ENCODE measurements at regions not wholly inside any gene's neighbourhood (a gene's known extent, or its start where the extent isn't known, plus 50 kb on each side); places are given as distances from the start of the nearest gene placed in this dataset.

DNA sequence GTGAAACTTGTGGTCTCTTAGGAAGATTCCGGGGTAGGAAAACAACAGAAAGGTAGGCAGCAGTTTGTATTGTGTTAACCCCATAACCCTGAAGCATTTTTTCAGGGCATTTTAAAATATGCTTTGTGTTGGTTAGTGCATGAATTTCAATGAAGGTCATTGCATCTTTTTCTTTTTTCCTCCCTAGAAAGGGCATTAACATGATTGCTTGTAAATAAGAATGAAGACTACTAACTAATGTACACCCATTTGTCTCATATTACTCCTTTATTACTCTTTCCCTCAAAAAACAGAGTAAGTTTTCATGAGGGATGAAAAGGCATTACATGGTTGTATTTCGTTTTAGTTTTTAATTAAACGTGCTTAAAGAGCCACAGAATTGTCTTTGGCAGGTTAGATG lies 141.4 kb downstream of the OGFRL1 start:
- DNase-seq (ENCODE audit: low spot score), result no peak

DNA sequence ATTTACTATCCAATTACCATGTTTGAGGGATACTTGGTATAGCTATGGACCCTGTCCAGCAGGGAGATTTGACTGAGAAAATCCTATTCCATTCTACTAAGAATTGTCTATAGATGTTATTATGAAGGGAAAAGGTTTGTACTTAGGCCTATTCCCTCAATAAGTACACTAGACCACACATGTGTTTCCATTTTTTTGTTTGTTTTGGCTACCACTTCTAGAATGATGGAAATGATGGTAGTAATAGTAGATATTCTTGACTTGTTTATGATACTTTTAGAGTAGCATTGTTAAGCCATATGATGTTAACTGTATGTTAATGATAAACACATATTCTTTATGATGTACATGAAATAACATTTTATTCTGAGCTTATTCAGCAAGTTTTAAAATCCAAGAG lies 144.8 kb downstream of the OGFRL1 start:
- no peak for DNase-seq (ENCODE audit: low spot score)

DNA sequence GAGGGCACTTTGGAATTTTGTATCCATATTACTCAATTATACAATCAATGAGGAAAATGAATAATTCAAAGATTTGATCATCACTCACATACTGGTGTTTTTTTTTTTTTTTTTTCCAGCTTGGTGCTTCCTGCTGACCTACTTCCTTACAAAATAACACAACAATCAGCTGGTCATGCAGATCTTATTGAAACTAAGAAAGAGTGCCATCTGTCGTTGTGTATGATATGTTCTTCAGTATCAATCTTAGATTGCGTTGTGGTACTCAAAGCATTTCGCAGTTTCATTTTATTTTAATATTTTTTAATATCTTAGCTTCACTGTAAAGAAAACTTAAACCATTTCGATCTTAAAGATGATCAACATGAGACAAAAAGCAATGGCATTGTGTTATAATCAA lies 155.6 kb downstream of the OGFRL1 start:
- no peak for DNase-seq (ENCODE audit: low spot score)

DNA sequence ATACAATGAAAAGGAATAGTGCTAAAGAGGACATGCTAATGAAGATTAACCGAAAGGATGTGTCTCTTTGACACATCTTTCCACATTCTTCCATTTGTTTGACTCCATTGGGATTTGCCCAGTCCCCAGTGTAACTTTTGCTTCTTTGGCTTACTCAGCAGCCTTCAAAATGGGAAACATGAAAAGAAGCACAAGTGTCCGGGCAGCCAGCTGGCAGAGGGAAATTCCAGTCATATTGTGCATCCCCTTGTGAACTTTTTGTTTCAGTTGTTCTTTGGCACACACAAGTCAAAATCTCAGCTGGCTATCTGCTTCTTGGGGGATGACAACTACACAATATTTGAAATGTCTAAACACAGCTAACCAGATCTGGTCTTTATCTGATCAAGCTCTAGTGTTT lies 157.4 kb downstream of the OGFRL1 start:
- DNase-seq (ENCODE audit: low spot score), result no peak

DNA sequence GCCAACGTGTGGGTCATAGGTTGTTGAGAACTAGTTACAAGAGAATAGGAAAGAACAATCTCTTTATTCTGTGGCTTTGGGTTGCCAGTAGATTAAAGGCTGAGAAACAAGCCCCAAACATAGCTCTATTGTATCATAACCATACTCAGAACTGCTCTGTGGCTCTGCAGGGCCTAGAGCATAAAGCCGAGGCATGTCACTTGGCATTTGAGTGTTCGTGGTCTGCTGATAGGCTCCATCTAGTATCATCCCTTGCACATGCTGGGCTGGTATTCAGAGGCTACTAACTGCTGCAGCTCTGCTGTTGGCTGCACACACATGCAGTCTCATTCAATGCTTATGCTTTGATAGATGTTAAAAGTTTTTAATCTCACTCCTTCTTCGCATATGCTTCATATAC lies 157.9 kb downstream of the OGFRL1 start:
- no peak for DNase-seq (ENCODE audit: low spot score)

DNA sequence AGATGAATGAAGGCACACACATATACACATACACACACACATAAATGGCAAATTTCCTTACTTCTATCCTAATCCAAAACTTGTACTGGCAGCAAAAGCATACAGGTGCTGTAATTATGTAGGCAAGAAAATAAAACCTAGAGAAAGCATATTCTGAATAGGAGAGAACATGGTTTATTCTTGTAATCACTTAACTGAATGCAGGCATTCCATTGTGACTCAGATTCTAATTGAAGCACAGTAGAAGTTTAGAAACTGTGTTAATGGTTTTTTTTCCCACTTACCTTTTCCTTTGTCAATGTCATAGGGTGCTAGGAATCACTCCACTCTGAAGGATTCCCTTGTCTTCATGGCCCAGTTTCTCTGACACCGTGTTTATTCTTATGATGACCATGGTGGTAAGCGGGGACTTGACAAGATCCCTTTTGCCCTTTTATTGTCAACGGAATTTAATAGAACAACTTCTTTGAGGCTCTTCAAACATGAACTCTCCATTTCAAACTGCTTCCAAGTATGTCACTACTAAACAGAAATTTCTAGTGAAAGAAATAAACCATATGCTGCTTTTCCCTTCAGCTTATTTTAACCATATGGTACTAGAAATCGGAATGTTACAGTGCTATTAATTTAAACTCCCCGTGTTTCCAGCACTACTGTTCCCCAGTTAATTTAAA lies 164.2 kb downstream of the OGFRL1 start:
- DNase-seq (ENCODE audit: low spot score), result no peak

DNA sequence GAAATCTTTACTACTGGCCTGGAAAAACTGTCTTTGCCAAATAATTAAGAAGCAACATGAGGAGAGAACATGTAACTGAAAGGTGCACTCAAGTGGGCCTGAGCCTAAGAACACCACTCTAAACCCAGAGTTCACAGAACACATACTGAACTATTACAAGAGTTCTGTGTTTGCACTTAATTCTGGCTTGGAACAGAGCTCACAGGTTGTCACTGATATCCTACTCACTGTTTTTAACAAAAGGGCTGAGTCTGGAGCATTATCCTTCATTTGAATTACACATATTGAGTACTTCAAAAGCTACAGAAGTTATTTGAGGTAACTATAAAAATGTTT lies 164.7 kb downstream of the OGFRL1 start:
- no peak for DNase-seq (ENCODE audit: low spot score)

DNA sequence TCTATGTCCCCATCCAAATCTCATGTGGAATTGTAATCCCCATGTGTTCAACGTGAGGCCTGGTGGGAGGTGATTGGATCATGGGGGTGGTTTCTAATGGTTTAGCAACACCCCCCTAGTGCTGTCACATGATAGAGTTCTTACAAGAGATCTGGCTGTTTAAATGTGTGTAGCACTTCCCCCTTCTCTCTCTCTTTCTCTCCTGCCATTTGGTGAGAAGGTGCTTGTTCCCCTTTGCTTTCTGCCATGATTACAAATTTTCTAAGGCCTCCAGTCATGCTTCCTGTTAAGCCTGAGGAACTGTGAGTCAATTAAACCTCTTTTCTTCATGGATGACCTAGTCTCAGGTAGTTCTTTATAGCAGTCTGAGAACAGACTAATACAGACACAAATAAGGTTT lies 165.4 kb downstream of the OGFRL1 start:
- no peak for DNase-seq (ENCODE audit: low spot score)

DNA sequence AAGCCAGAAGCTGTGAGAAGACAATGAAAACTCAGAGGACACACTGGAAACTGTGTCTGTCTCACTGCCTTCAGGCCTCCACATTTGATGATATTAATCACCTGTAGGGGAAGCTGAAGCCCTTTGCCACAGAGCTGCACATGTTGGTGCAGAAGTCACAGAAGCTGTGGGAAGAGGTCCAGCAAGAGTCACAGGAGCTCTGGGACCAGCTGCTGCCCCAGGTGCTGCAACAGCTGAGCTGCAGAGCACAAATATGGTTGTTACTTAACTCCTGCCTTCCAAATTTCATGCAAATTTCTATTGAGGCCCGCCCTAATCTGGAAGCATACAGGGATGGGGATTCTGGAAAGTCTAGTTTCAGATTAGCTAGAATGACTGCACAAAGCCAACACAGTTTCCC lies 169.3 kb downstream of the OGFRL1 start:
- no peak for DNase-seq (ENCODE audit: low spot score)

DNA sequence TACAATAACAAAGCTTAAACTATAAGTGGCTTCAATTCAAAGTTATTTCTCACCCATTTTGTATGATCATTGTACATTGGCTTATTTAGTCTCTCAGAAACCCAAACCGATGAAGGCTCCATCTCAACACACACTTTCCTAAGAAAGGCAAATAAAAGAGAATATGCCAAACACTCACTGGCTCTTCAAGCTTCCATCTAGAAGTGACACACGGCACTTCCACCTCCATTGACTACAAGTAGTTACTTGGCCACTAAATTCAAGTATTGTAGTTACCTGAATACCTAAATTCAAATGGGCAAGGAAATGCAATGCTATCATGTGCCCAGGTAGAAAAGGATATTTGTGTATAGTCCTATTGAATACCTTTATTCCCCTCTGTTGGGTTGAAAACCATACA lies 170.6 kb downstream of the OGFRL1 start:
- DNase-seq (ENCODE audit: low spot score), result no peak

DNA sequence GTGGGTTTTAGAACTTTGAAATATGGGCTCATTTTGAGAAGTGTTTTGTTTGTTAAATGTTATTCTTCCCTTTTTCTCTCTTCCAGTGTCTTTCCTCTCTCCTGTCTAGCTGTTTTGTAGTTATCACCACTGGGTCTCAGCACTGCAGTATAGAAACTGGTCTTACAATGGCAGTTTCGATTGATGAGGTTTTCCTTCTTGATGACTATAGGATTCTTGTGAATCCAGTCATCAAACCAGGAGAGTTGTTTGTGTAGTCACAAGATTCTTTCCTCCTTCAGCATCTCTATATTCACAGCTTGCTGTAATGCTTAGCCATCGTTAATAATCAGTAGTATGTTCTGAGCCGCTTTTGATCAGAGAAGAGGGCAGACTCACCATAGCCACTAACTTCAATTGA lies 172.3 kb downstream of the OGFRL1 start:
- no peak for DNase-seq (ENCODE audit: low spot score)

DNA sequence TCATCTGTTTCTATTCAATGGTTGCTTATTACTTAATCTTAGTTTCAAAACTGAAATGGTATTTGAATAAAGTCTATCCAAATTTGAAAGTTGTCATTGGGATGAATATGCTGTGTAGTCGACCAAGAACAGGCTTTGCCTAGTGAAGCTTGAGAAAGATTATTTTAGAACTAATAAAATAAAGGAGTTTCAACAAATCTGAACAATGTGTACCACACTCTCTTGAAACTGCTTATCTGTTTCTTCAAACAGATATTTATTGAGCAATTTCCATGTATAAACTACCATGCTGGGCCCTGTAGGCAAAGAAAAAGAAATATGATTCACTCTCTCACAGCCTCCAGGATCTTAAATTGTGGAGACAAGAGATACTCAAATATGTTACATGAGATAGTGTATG lies 174.4 kb downstream of the OGFRL1 start:
- DNase-seq (ENCODE audit: low spot score), result no peak

DNA sequence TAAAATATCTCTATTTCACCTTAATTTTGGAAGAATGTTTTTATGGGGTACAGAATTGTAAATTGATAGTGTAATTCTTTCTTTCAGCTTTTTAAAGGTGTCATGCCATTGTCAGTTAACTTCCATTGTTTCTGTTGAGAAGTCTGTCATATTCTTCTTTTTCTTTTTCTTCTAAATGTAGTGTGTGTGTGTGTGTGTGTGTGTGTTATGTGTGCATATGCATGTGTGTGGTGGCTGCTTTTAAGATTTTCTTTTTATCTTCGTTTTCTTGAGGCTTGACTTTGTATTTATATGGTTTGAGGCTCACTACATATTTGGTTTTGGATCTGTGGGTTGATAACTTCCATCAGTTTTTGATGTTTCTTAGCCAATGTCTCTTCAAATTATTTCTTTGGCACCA lies 176.5 kb downstream of the OGFRL1 start:
- DNase-seq (ENCODE audit: low spot score), result no peak

DNA sequence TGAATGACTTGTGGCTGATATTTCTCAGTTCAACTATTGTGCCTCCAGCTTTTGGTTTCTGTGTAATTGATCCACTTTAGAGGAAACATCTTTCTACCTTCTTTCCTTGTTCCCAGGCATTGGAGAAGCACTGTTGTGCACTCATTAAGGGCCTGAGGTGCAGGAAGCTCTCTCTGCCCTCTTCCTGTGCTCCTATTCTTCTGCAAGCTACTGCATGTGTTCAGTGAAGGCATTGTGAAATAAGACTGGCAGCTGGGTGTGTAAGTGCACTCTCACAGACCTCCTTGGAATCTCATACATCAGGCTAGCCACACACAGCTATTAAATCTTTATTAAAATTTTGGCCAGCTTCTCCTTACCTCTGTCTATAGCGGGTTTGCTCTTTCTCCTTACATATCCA lies 177.8 kb downstream of the OGFRL1 start:
- DNase-seq (ENCODE audit: low spot score), result no peak

DNA sequence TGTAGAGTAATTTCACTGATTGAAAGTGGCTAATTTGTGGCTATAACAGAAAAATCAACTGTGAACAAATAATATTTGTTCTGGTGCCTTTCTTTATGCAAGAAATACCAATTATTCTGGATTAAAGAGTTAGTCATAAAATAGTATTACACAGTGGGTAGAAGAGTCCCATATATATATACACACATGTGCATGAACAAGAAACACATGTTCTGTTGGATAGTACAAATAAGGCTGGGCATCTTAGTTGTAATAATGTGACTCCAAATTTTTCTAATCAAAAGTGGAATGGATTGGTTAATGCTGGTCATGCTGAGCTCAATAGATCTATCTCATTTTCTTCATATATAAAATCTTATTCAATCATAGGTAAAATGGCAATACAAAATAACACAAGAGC lies 179.4 kb downstream of the OGFRL1 start:
- DNase-seq (ENCODE audit: low spot score), result no peak

DNA sequence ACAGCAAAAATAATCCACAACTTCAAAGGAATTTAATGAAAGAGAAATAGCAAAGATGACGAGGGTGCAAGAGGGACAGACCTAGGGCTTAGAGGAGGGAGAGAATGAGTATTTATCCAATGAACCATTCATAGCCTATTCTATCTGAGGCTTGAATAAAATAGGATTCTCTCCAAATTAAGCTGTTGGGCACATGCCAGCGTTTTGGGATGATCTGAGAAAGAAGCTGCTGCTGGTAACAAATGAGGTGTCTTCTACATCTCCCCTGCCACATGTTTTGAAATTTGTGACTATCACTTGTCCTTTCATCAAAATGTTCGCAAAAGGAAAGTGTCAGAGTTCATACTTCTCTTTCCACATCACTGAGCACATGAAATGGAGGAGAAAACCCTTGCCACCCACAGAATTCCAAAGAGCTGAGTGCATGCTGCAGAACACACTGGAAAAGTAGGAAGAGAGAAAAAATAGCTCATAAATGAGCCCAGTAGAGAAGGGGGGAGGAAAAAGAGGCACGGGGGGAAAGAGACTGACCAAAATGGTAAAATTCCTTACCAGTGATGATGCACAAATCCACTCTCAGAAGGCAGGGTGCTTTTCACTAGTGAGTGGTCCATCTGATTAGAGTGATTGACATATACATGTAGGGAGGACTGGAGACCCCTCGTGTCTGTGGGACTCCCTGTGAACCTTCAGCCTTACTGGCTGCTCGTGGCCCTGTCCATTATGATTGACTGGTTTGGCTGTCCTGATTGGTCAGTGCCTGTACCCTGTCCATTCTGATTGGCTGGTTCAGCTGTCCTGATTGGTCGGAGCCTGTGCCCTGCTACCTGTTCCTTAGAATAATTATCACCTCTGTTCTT lies 180.5 kb downstream of the OGFRL1 start:
- no peak for DNase-seq (ENCODE audit: low spot score)

DNA sequence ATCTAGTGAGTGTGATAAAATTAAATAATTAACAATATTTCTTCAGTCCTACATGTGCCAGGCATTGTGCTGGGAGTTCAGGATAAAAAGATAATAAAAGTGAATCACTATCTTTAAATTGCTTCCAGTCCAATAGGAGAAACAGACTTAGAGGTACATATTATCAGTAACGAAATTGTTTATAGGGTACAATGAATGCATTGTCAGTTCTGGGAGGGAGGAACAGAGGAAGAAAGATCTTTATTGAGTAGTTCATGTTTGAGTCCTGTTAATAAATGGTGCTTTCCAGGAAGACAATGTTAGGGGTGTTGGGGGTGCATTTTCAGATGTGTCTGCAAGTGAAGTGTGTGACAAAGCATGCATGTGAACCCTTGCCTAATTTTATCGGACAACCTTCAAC lies 183.1 kb downstream of the OGFRL1 start:
- DNase-seq (ENCODE audit: low spot score), result no peak

DNA sequence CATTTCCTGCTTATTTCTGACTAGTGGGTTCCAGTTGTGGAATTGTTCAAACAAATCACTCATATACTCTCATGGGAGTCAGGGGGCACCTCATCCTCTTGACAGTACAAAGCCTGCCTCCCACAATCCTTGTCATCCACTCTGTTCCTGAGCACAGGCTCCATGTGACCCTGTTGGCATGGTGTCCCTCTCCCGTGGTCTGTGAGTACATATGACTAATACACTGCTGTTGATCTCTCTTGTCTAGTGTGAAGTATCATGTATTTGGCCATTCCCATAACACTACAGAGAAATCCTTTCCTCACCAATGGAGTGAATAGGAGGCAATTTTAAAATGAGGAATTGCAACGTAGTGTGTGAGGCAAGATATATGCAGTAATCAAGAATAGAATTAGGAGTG lies 185.3 kb downstream of the OGFRL1 start:
- DNase-seq (ENCODE audit: low spot score), result no peak

DNA sequence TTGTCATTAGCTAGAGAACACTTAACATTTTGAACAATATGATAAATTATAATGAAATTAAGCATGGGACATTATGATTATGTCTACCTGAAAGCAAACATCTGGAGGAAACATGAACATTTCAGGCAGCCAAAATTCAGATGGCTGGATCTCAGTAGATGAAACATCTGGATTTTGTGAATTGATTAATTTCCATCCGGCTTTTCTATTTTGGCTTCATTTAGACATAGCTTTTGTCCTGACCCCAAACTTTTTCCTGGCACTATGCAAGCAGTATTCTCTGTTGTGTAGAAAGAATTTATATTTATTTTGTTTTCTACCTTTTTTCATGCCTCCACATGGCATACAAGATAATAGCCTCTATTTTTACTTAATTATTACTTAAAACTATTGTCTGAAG lies 186.3 kb downstream of the OGFRL1 start:
- no peak for DNase-seq (ENCODE audit: low spot score)

DNA sequence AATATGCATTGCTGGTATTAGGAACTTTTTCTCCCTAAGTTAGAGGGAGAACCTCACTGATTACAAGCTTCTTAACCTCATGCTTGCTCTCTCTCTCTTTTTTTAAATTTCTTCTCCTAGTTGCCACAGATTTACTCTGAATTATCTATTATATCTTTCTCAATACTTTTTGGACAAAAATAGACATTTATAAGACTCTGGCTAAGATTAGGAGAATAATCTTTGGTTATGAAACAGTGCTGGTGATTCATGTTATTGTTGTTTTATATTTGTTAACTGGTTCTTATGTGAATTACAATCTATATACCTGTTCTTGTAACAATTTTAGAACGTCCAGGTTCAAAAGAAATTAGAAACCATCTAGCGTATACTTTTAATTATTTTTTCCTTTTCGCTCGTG lies 187.8 kb downstream of the OGFRL1 start:
- no peak for DNase-seq (ENCODE audit: low spot score)

DNA sequence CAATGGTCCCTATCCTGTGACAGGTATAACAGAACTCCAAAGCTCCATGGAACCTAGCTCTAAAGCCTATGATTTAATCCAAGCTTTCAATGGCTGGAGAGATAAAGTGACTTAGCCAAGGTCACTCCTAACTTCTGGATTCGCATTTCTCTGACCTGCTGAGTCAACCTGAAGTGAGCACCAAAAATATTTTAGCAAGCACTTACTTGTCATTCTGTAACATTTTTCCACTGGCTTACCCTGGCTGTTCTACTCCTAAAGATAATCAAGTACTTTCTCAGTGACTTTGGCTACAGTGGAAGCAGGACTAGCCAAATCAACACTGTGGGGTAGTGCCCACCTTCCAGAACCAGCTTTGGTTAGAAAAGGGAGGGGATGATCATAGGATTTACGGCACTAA lies 188.3 kb downstream of the OGFRL1 start:
- no peak for DNase-seq (ENCODE audit: low spot score)

DNA sequence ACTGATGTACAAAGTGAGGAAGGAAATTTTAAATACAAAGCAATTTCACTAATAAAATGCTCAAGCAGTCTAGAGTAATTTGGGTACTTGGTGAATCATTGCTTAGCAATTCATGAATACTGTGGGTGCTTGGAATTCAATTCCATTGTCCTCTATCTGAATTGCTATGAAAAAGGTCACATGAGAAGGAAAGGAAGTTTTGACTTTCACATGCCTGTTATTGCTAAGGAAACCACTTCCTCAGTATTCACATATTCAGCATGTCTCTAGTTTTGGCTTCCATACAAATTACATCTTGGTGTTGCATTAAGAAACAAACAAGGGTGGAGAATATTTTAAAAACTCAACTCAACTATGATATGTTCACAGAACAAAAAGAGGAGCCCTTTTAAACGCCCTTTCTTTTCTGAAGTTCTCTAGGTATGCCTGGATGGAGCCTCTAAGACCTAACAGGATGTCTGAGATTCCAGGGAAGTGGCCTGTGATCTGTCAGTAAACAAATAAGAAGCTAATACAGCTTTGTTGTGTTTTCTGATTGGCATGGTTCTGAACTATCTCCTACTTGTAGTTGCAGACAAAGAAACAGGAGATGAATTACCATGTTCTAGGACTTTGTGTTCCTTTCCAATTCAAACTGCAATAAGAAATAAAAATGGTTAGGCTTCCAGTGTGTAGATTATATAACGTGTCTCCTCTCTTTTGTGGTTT lies 190.4 kb downstream of the OGFRL1 start:
- no peak for DNase-seq (ENCODE audit: low spot score)

DNA sequence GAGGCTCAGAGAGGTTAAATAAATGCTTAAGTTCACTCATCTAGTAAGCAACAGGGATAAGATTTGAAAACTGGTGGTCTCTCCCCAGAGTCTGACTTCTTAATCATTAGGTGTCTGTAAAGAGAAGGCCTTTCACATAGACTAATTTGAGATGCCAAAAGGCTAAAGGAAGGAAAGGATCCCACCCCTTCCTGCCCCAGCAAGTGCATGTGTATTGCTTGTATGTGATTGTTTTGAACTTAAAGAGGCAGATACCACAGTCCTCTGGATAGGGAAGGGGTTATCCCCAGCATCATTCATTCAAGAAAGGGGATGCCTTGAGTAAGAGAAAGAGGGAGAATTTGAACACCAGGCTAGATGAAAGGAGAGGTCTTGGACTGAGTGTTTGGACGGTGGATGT lies 192.0 kb downstream of the OGFRL1 start:
- DNase-seq (ENCODE audit: low spot score), result no peak

Data from D341Med (cell line).